Chondrocyte (in vitro differentiated cells): ENCODE measurements at regions not wholly inside any gene's neighbourhood (a gene's known extent, or its start where the extent isn't known, plus 50 kb on each side); places are given as distances from the start of the nearest gene placed in this dataset.

ENCODE experiments used
- DNase-seq: peaks from one replicate; pipeline ENCODE4 v3.0.0; 2021; ENCODE audit warnings: mixed read lengths, low spot score
- H3K27ac Mint-ChIP-seq: one replicate; pipeline ENCODE4 v1.8.0; 2021; ENCODE audit warnings: mild to moderate bottlenecking, moderate library complexity, mixed read lengths; ENCODE audit not compliant: unreplicated experiment
- H3K27me3 Mint-ChIP-seq: 2 replicates; pipeline ENCODE4 v1.8.0; 2021; ENCODE audit warnings: low read depth, mixed read lengths
- H3K36me3 Mint-ChIP-seq: 2 replicates; pipeline ENCODE4 v1.8.0; 2021; ENCODE audit warnings: low read depth, mixed read lengths
- H3K4me1 Mint-ChIP-seq: 2 replicates; pipeline ENCODE4 v1.8.0; 2021; ENCODE audit warnings: low read depth, mild to moderate bottlenecking, mixed read lengths
- H3K4me3 Mint-ChIP-seq: one replicate; pipeline ENCODE4 v1.8.0; 2021; ENCODE audit warnings: mild to moderate bottlenecking, moderate library complexity, mixed read lengths; ENCODE audit not compliant: unreplicated experiment
- H3K9me3 Mint-ChIP-seq: 2 replicates; pipeline ENCODE4 v1.8.0; 2021; ENCODE audit warnings: low read depth, mixed read lengths
- CTCF ChIP-seq: fragments of 200-600 bp; sonication (generic); IDR thresholded peaks from 2 replicates; pipeline ENCODE4 v1.5.0; 2021; ENCODE audit warnings: antibody characterized with exemption, mild to moderate bottlenecking, moderate library complexity

GRCh38 chr4:127548990-127549925, 83.5 kb upstream of the INTU start:
- H3K27ac Mint-ChIP-seq, result peak overlapping the region; percentile 1
- peaks cover 25% of the 10 kb centered on the region for H3K4me1 Mint-ChIP-seq
- TF ChIP-seq CTCF, result no peak
- H3K4me3 Mint-ChIP-seq, result no peak overlapping the region
- DNase-seq, result no peak
- H3K36me3 Mint-ChIP-seq, result no peaks in the 10 kb centered on the region
- peaks cover 5% of the 10 kb centered on the region for H3K9me3 Mint-ChIP-seq
- no peaks in the 10 kb centered on the region for H3K27me3 Mint-ChIP-seq

GRCh38 chr4:127555106-127555505, 77.7 kb upstream of the INTU start:
- Mint-ChIP-seq H3K4me3 (no peak overlapping the region), H3K4me1 (peaks cover 3% of the 10 kb centered on the region), H3K27ac (no peak overlapping the region), H3K9me3 (no peaks in the 10 kb centered on the region), H3K27me3 (peaks cover 2% of the 10 kb centered on the region), H3K36me3 (no peaks in the 10 kb centered on the region)
- no peak for TF ChIP-seq CTCF
- DNase-seq, result no peak

- Mint-ChIP-seq H3K27ac (no peak overlapping the region), H3K9me3 (no peaks in the 10 kb centered on the region), H3K4me3 (no peak overlapping the region), H3K36me3 (no peaks in the 10 kb centered on the region), H3K4me1 (peaks cover 2% of the 10 kb centered on the region), H3K27me3 (peaks cover 3% of the 10 kb centered on the region)
- no peak for TF ChIP-seq CTCF
- no peak for DNase-seq
Observed at GRCh38 chr4:127558088-127558487, 74.7 kb upstream of the INTU start.

- peaks cover 2% of the 10 kb centered on the region for H3K4me1 Mint-ChIP-seq
- peaks cover 5% of the 10 kb centered on the region for H3K27me3 Mint-ChIP-seq
- no peak overlapping the region for H3K4me3 Mint-ChIP-seq
- DNase-seq, result no peak
- H3K27ac Mint-ChIP-seq, result no peak overlapping the region
- H3K36me3 Mint-ChIP-seq, result no peaks in the 10 kb centered on the region
- H3K9me3 Mint-ChIP-seq, result no peaks in the 10 kb centered on the region
- no peak for TF ChIP-seq CTCF
Observed at GRCh38 chr4:127558489-127559407, 74.0 kb upstream of the INTU start.

- Mint-ChIP-seq H3K4me3 (no peak overlapping the region), H3K9me3 (no peaks in the 10 kb centered on the region), H3K36me3 (no peaks in the 10 kb centered on the region), H3K27ac (no peak overlapping the region), H3K4me1 (peaks cover 2% of the 10 kb centered on the region), H3K27me3 (peaks cover 5% of the 10 kb centered on the region)
- TF ChIP-seq CTCF, result no peak
- no peak for DNase-seq
Observed at GRCh38 chr4:127559981-127560380, 72.8 kb upstream of the INTU start.
